WTC11 (cell line): ENCODE measurements at regions not wholly inside any gene's neighbourhood (a gene's known extent, or its start where the extent isn't known, plus 50 kb on each side); places are given as distances from the start of the nearest gene placed in this dataset.

Experiments used
- CBFB ChIP-seq: sonication (generic); formaldehyde crosslinking; IDR thresholded peaks from 2 replicates; pipeline ENCODE4 v1.8.1; 2022; ENCODE audit warnings: mild to moderate bottlenecking, low read depth, missing genetic modification reagents
- CREB1 ChIP-seq: sonication (generic); formaldehyde crosslinking; IDR thresholded peaks from 2 replicates; pipeline ENCODE4 v1.8.0; 2023; ENCODE audit warnings: mild to moderate bottlenecking, missing genetic modification reagents
- CTCF ChIP-seq: fragments of 200-600 bp; IDR thresholded peaks from 2 replicates; pipeline ENCODE4 v1.8.0; 2022; ENCODE audit warnings: antibody characterized with exemption
- ELF4 ChIP-seq: sonication (generic); formaldehyde crosslinking; IDR thresholded peaks from 2 replicates; pipeline ENCODE4 v1.8.1; 2022; ENCODE audit warnings: low read depth, mild to moderate bottlenecking, moderate library complexity, missing genetic modification reagents
- KAT7 ChIP-seq: sonication (generic); formaldehyde crosslinking; IDR thresholded peaks from 2 replicates; pipeline ENCODE4 v1.8.1; 2023; ENCODE audit warnings: missing genetic modification reagents, mild to moderate bottlenecking, borderline replicate concordance
- SOX15 ChIP-seq: fragments of 250-450 bp; sonication (Bioruptor Pico); IDR thresholded peaks from 2 replicates; pipeline ENCODE4 v1.9.0; 2021; ENCODE audit warnings: mild to moderate bottlenecking
- SP1 ChIP-seq: sonication (generic); formaldehyde crosslinking; conservative IDR thresholded peaks from 2 replicates; pipeline ENCODE4 v1.8.1; 2022; ENCODE audit warnings: missing genetic modification reagents
- USF2 ChIP-seq: sonication (generic); formaldehyde crosslinking; IDR thresholded peaks from 2 replicates; pipeline ENCODE4 v1.8.1; 2023; ENCODE audit warnings: mild to moderate bottlenecking, missing genetic modification reagents, moderate library complexity

- TF ChIP-seq CTCF (no peak), SP1 (no peak), CBFB (CRISPR knock-in tag) (no peak), ELF4 (no peak), USF2 (no peak), SOX15 (no peak), KAT7 (CRISPR knock-in tag) (no peak), CREB1 (CRISPR knock-in tag) (no peak)
Observed at GRCh38 chr1:209191262-209191634, 392.3 kb upstream of the CAMK1G start.
